ENCODE measurements at regions not wholly inside any gene's neighbourhood (a gene's known extent, or its start where the extent isn't known, plus 50 kb on each side); places are given as distances from the start of the nearest gene placed in this dataset.

GRCh38 chr4:31374256-31374960, 654.2 kb downstream of the PCDH7 start:
- Histone ChIP-seq H3K79me2 (ENCODE audit: insufficient read depth, low read length) (no peaks in the 10 kb centered on the region), H2AFZ (ENCODE audit: low read depth, low read length, poor library complexity, severe bottlenecking) (peak overlapping the region; percentile 32), H3K27me3 (ENCODE audit: insufficient read depth, low read length) (no peaks in the 10 kb centered on the region), H4K20me1 (ENCODE audit: insufficient read depth) (no peaks in the 10 kb centered on the region), H3K36me3 (ENCODE audit: control insufficient read depth in 1 of 2, insufficient read depth in 2 of 2, low read length in 2 of 2) (no peaks in the 10 kb centered on the region), H3K4me1 (ENCODE audit: control insufficient read depth in 1 of 2, insufficient read depth in 2 of 2, low read length in 2 of 2) (no peaks in the 10 kb centered on the region), H3K4me3 (replicated peaks in 1 of 2; ENCODE audit: low read depth in 1 of 2, low read length in 2 of 2) (no peak overlapping the region), H3K9me3 (ENCODE audit: control insufficient read depth in 1 of 2, insufficient read depth in 1 of 2, low read depth in 1 of 2, low read length in 2 of 2) (no peaks in the 10 kb centered on the region; a peak in 1 of 4 replicates), H3K27ac (ENCODE audit: low read depth, low read length) (no peak overlapping the region), H3K4me2 (ENCODE audit: low read length) (no peak overlapping the region), H3K9ac (ENCODE audit: low read length) (no peak overlapping the region), H3K9me2 (ENCODE audit: insufficient read depth) (no peaks in the 10 kb centered on the region)
- RAD21 ChIA-PET (ENCODE audit: low non-redundant PET in 1 of 2, low total read pairs in 2 of 2, uncharacterized antibody in 2 of 2, unreplicated experiment in 2 of 2), result no interaction called here
- no peak for ATAC-seq
- no TSS peak for BruUV-seq (replicated peaks)
- intact Hi-C loops (cut with micrococcal nuclease), result no loop called here
- no peak for TF ChIP-seq ELF1 (IDR thresholded peaks at IDR 0.05; ENCODE audit: borderline replicate concordance, low read depth)
- DNase-seq (ENCODE audit: low read depth, low spot score), result no peak
- POLR2A ChIA-PET, result no interaction called here
- CTCF ChIA-PET, result no interaction called here

GRCh38 chr4:31375936-31376335, 655.8 kb downstream of the PCDH7 start:
- BruUV-seq (replicated peaks), result no TSS peak
- H3K27me3 ChIP-seq (ENCODE audit: insufficient read depth, low read length), result no peaks in the 10 kb centered on the region
- POLR2A ChIA-PET, result no interaction called here
- H2AFZ ChIP-seq (ENCODE audit: low read depth, low read length, poor library complexity, severe bottlenecking), result no peak overlapping the region
- H3K9ac ChIP-seq (ENCODE audit: low read length), result no peak overlapping the region
- ATAC-seq (no peak), DNase-seq (ENCODE audit: low read depth, low spot score) (no peak)
- no peaks in the 10 kb centered on the region for H3K79me2 ChIP-seq (ENCODE audit: insufficient read depth, low read length)
- intact Hi-C loops (cut with micrococcal nuclease), result no loop called here
- no peaks in the 10 kb centered on the region for H3K36me3 ChIP-seq (ENCODE audit: control insufficient read depth in 1 of 2, insufficient read depth in 2 of 2, low read length in 2 of 2)
- TF ChIP-seq JUND (IDR thresholded peaks at IDR 0.05), result no peak
- no peak for TF ChIP-seq ZFX (IDR thresholded peaks at IDR 0.05)
- TF ChIP-seq SRF (IDR thresholded peaks at IDR 0.05; ENCODE audit: low read depth), result no peak
- no peak for TF ChIP-seq YY1 (IDR thresholded peaks at IDR 0.05; ENCODE audit: extremely low read depth, insufficient replicate concordance, low read depth, low read length)
- no peak for TF ChIP-seq POLR2A (IDR thresholded peaks at IDR 0.05; ENCODE audit: borderline replicate concordance, extremely low read depth, insufficient read depth, insufficient read length)
- no peak for TF ChIP-seq MAX (IDR thresholded peaks at IDR 0.05)
- no peak for TF ChIP-seq EZH2phosphoT487 (IDR thresholded peaks at IDR 0.05; ENCODE audit: borderline replicate concordance)
- TF ChIP-seq EGR1 (IDR thresholded peaks at IDR 0.05; ENCODE audit: low read depth), result no peak
- TF ChIP-seq FOSL1 (IDR thresholded peaks at IDR 0.05; ENCODE audit: low read depth), result no peak
- no peak for TF ChIP-seq TCF7L2 (IDR thresholded peaks at IDR 0.05; ENCODE audit: borderline replicate concordance, extremely low read depth, insufficient read depth, insufficient read length)
- TF ChIP-seq REST (IDR thresholded peaks at IDR 0.05; ENCODE audit: low read depth), result no peak
- H3K9me2 ChIP-seq (ENCODE audit: insufficient read depth), result no peaks in the 10 kb centered on the region
- RAD21 ChIA-PET (ENCODE audit: low non-redundant PET in 1 of 2, low total read pairs in 2 of 2, uncharacterized antibody in 2 of 2, unreplicated experiment in 2 of 2), result no interaction called here
- no peak overlapping the region for H3K4me3 ChIP-seq (replicated peaks in 1 of 2; ENCODE audit: low read depth in 1 of 2, low read length in 2 of 2)
- no peaks in the 10 kb centered on the region for H4K20me1 ChIP-seq (ENCODE audit: insufficient read depth)
- H3K27ac ChIP-seq (ENCODE audit: low read depth, low read length), result no peak overlapping the region
- H3K4me2 ChIP-seq (ENCODE audit: low read length), result no peak overlapping the region
- CTCF ChIA-PET, result no interaction called here
- H3K4me1 ChIP-seq (ENCODE audit: control insufficient read depth in 1 of 2, insufficient read depth in 2 of 2, low read length in 2 of 2), result no peaks in the 10 kb centered on the region
- no peaks in the 10 kb centered on the region; a peak in 1 of 4 replicates for H3K9me3 ChIP-seq (ENCODE audit: control insufficient read depth in 1 of 2, insufficient read depth in 1 of 2, low read depth in 1 of 2, low read length in 2 of 2)

All from HCT116 (cell line).